Coronary artery (tissue), 2 donors: ENCODE measurements at regions not wholly inside any gene's neighbourhood (a gene's known extent, or its start where the extent isn't known, plus 50 kb on each side); places are given as distances from the start of the nearest gene placed in this dataset.

Experiments
- DNase-seq: peaks from one replicate; pipeline ENCODE4 v3.0.0-alpha.2; 2017; ENCODE audit warnings: low spot score
- H3K27ac ChIP-seq, 2 donors: fragments of 200-600 bp; sonication (generic); one replicate each; pipeline ENCODE4 v1.5.1; 2016 to 2019
- H3K4me3 ChIP-seq: fragments of 200-600 bp; sonication (generic); 2 replicates; pipeline ENCODE4 v1.5.1; 2016; ENCODE audit warnings: mild to moderate bottlenecking, moderate library complexity
- TF ChIP-seq, protein P1 (sequence below): fragments of 200-600 bp; sonication (generic); IDR thresholded peaks from one replicate; pipeline ENCODE4 v1.5.1; 2019; ENCODE audit warnings: antibody characterized with exemption

DNA sequence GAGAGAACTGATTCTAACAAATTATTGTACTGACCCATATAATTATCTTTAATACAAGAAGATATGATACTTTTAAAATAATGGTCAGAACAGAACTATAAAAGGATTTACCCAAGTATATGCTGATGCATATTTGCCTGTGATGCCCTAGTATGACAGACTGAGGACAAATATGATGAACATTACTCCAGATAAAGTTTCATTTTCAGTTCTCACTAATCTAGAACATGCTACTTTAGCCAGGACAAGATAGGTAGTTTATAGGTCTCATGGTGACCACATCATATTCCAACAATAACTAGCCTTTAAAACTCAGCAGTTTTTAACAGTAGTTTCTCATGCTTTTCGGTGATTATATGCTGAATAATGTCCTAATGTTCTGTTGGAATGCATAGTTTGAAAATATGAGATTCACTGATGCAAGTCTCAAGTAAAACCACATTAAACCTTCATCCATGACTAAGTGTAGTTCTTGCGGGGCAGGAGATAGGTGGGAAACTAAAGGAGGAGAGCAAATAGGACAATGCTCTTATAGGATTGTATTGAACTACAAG, 295.2 kb upstream of the AGA start:
- no peak for DNase-seq
- Histone ChIP-seq H3K4me3 (no peak overlapping the region), H3K27ac (no peak overlapping the region)
- TF ChIP-seq, protein P1, sequence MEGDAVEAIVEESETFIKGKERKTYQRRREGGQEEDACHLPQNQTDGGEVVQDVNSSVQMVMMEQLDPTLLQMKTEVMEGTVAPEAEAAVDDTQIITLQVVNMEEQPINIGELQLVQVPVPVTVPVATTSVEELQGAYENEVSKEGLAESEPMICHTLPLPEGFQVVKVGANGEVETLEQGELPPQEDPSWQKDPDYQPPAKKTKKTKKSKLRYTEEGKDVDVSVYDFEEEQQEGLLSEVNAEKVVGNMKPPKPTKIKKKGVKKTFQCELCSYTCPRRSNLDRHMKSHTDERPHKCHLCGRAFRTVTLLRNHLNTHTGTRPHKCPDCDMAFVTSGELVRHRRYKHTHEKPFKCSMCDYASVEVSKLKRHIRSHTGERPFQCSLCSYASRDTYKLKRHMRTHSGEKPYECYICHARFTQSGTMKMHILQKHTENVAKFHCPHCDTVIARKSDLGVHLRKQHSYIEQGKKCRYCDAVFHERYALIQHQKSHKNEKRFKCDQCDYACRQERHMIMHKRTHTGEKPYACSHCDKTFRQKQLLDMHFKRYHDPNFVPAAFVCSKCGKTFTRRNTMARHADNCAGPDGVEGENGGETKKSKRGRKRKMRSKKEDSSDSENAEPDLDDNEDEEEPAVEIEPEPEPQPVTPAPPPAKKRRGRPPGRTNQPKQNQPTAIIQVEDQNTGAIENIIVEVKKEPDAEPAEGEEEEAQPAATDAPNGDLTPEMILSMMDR: no peak

DNA sequence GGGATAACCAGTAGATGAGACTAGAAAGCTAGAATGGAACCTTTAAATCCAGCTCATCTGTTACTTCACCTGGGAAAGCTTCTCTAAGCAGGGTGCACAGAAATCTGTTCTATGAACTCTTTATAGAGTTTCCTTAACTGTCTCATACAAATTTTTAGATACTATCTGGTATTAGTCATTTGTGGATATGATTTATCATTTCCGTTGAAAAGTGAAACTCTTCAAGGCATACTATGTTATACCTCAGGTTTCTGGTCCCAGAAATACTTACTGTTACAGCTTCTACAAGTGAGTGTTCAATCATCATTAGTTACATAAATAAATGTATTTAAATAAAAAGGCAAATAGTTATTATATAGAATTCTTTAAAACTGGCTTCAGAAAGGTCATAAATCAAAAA, 298.3 kb upstream of the AGA start:
- H3K27ac ChIP-seq: no peak overlapping the region
- H3K4me3 ChIP-seq: no peak overlapping the region
- TF ChIP-seq, protein P1: no peak
- DNase-seq: no peak

DNA sequence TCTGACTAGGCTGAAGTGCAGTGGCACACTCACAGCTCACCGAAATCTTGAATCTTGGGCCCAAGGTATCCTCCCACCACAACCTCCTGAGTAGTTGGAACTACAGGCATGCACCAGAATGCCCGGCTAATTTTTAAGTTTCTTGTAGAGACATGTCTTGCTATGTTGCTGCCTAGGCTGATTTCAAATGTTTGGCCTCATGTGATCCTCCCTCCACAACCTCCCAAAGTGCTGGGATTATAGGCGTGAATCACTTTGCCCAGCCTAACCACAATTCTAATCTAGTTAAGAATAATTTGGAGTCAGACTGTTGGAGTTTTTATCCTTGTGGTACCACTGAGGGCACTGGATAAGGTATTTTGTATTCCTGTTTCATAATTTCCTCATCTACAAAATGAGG, 317.5 kb upstream of the AGA start:
- TF ChIP-seq, protein P1: no peak
- no peak for DNase-seq
- H3K27ac ChIP-seq: no peak overlapping the region

GRCh38 chr4:177761692-177762091, 319.5 kb upstream of the AGA start:
- DNase-seq: no peak
- TF ChIP-seq, protein P1: no peak
- H3K4me3 ChIP-seq: no peak overlapping the region
- no peak overlapping the region for H3K27ac ChIP-seq

More for the DNA sequence above, 317.5 kb upstream of the AGA start:
- H3K4me3 ChIP-seq: no peak overlapping the region

GRCh38 chr4:177769155-177769554, 326.9 kb upstream of the AGA start:
- no peak overlapping the region for H3K27ac ChIP-seq
- TF ChIP-seq, protein P1: no peak
- no peak overlapping the region for H3K4me3 ChIP-seq
- no peak for DNase-seq

GRCh38 chr4:177770776-177771175, 328.5 kb upstream of the AGA start:
- TF ChIP-seq, protein P1: no peak
- no peak overlapping the region for H3K4me3 ChIP-seq
- no peak overlapping the region for H3K27ac ChIP-seq
- no peak for DNase-seq

GRCh38 chr4:177771645-177772044, 329.4 kb upstream of the AGA start:
- no peak for DNase-seq
- TF ChIP-seq, protein P1: no peak
- Histone ChIP-seq H3K27ac (no peak overlapping the region), H3K4me3 (no peak overlapping the region)
